ENCODE measurements at regions not wholly inside any gene's neighbourhood (a gene's known extent, or its start where the extent isn't known, plus 50 kb on each side); places are given as distances from the start of the nearest gene placed in this dataset.

GRCh38 chr12:46710125-46710743 is 115.6 kb downstream of the SLC38A4 start:
- DNase-seq (ENCODE audit: low read depth, low spot score) (no peak), FAIRE-seq (no peak)
- Histone ChIP-seq H3K79me2 (ENCODE audit: control insufficient read depth, insufficient read depth, low read length) (no peaks in the 10 kb centered on the region), H3K9me3 (replicated peaks; ENCODE audit: control insufficient read depth, insufficient read depth, low read length) (no peaks in the 10 kb centered on the region), H3K4me2 (ENCODE audit: insufficient read depth, low read length) (no peak overlapping the region), H3K9ac (replicated peaks; ENCODE audit: extremely low read depth, insufficient read depth, low read length) (no peak overlapping the region), H3K36me3 (ENCODE audit: control insufficient read depth in 2 of 2, extremely low read depth in 1 of 2, insufficient read depth in 2 of 2, low read length in 2 of 2) (no peaks in the 10 kb centered on the region), H3K9me1 (replicated peaks; ENCODE audit: control insufficient read depth, extremely low read depth, insufficient read depth, low read length) (no peaks in the 10 kb centered on the region), H2AFZ (ENCODE audit: low read depth, low read length) (no peak overlapping the region), H3K27me3 (ENCODE audit: control insufficient read depth in 2 of 2, insufficient read depth in 2 of 2, low read length in 2 of 2) (peaks cover 2% of the 10 kb centered on the region in 2 experiments), H4K20me1 (replicated peaks; ENCODE audit: control insufficient read depth, extremely low read depth, insufficient read depth, low read length) (no peaks in the 10 kb centered on the region), H3K4me3 (replicated peaks in 1 of 3; ENCODE audit: insufficient read depth in 1 of 3, low read depth in 1 of 3, low read length in 3 of 3) (no peak overlapping the region), H3K27ac (ENCODE audit: insufficient read depth, low read depth, low read length) (no peak overlapping the region), H3K4me1 (ENCODE audit: control insufficient read depth, extremely low read depth, insufficient read depth, low read length) (no peaks in the 10 kb centered on the region)
- no TSS peak for BruUV-seq (replicated peaks)
- ChIA-PET POLR2A (no interaction called here), CTCF (no interaction called here)
- TF ChIP-seq CTCF (IDR thresholded peaks at IDR 0.05; ENCODE audit: extremely low read depth in 1 of 2, insufficient read depth in 1 of 2, low read depth in 1 of 2, low read length in 2 of 2): no peak
- dilution Hi-C loops (cut with MboI; ENCODE audit: extremely low pct_ligation_motif_present, low sequenced_read_pairs): no loop called here
- intact Hi-C loops (cut with micrococcal nuclease): no loop called here

GRCh38 chr12:46702581-46703344 is 123.0 kb downstream of the SLC38A4 start:
- no peak for FAIRE-seq
- intact Hi-C loops (cut with micrococcal nuclease): no loop called here
- H3K9ac ChIP-seq (replicated peaks; ENCODE audit: extremely low read depth, insufficient read depth, low read length): no peak overlapping the region

More at GRCh38 chr12:46702581-46703344, 123.0 kb downstream of the SLC38A4 start:
- DNase-seq (ENCODE audit: low read depth, low spot score): no peak
- Histone ChIP-seq H4K20me1 (replicated peaks; ENCODE audit: control insufficient read depth, extremely low read depth, insufficient read depth, low read length) (no peaks in the 10 kb centered on the region), H3K9me1 (replicated peaks; ENCODE audit: control insufficient read depth, extremely low read depth, insufficient read depth, low read length) (no peaks in the 10 kb centered on the region), H3K79me2 (ENCODE audit: control insufficient read depth, insufficient read depth, low read length) (no peaks in the 10 kb centered on the region), H3K27ac (ENCODE audit: insufficient read depth, low read depth, low read length) (no peak overlapping the region), H3K4me2 (ENCODE audit: insufficient read depth, low read length) (no peak overlapping the region), H3K36me3 (ENCODE audit: control insufficient read depth in 2 of 2, extremely low read depth in 1 of 2, insufficient read depth in 2 of 2, low read length in 2 of 2) (no peaks in the 10 kb centered on the region), H3K27me3 (ENCODE audit: control insufficient read depth in 2 of 2, insufficient read depth in 2 of 2, low read length in 2 of 2) (peaks cover 6 to 14% of the 10 kb centered on the region in 2 experiments), H2AFZ (ENCODE audit: low read depth, low read length) (no peak overlapping the region), H3K9me3 (replicated peaks; ENCODE audit: control insufficient read depth, insufficient read depth, low read length) (no peaks in the 10 kb centered on the region), H3K4me1 (ENCODE audit: control insufficient read depth, extremely low read depth, insufficient read depth, low read length) (no peaks in the 10 kb centered on the region), H3K4me3 (replicated peaks in 1 of 3; ENCODE audit: insufficient read depth in 1 of 3, low read depth in 1 of 3, low read length in 3 of 3) (no peak overlapping the region)
- ChIA-PET POLR2A (no interaction called here), CTCF (interaction anchor here (1.2 to 1.5 kb wide), 2 partner anchors 19 to 578 kb away, joined by 3 read pairs; no protein-coding TSS in a partner anchor)
- dilution Hi-C loops (cut with MboI; ENCODE audit: extremely low pct_ligation_motif_present, low sequenced_read_pairs): no loop called here
- TF ChIP-seq EZH2 (IDR thresholded peaks at IDR 0.05; ENCODE audit: borderline replicate concordance, low read depth, low read length, severe bottlenecking) (no peak), MYC (IDR thresholded peaks at IDR 0.05; ENCODE audit: low read depth, low read length) (no peak), POLR2AphosphoS5 (IDR thresholded peaks at IDR 0.05; ENCODE audit: insufficient read depth, low read depth, low read length) (no peak), FOS (IDR thresholded peaks at IDR 0.05; ENCODE audit: borderline replicate concordance, insufficient read depth, low read length) (no peak), JUN (IDR thresholded peaks at IDR 0.05; ENCODE audit: borderline replicate concordance, insufficient read depth, insufficient read length, low read depth) (no peak), MAX (IDR thresholded peaks at IDR 0.05; ENCODE audit: insufficient read depth, insufficient read length) (no peak)
- BruUV-seq (replicated peaks): no TSS peak

Measured in endothelial cell of umbilical vein (primary cell).